ENCODE measurements at regions not wholly inside any gene's neighbourhood (a gene's known extent, or its start where the extent isn't known, plus 50 kb on each side); places are given as distances from the start of the nearest gene placed in this dataset.

- no peak for DNase-seq (ENCODE audit: low read depth in 2 of 2)
These were observed 95.7 kb downstream of the EMX2 start for GRCh38 chr10:117638200-117638599.

GRCh38 chr10:117638664-117639200 lies 96.2 kb downstream of the EMX2 start:
- no peak for DNase-seq (ENCODE audit: low read depth in 2 of 2)

DNA sequence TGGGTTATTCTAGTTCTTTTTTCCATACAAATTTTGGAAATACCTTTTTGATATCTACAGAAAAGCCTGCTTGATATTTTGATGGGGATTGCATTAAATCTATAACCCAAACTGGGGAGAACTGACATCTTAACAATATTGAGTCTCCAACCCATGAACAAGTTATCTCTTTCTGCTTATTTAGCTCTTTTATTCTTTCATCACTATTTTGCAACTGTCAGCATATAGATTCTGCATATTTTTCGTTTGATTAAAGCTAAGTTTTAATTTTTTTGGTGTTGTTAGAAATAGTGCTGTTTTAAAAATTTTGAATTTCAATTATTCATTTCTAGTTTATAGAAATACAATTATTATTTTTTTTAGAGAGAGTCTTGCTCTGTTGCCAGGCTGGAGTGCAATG lies 97.9 kb downstream of the EMX2 start:
- no peak for DNase-seq (ENCODE audit: low read depth in 2 of 2)

DNA sequence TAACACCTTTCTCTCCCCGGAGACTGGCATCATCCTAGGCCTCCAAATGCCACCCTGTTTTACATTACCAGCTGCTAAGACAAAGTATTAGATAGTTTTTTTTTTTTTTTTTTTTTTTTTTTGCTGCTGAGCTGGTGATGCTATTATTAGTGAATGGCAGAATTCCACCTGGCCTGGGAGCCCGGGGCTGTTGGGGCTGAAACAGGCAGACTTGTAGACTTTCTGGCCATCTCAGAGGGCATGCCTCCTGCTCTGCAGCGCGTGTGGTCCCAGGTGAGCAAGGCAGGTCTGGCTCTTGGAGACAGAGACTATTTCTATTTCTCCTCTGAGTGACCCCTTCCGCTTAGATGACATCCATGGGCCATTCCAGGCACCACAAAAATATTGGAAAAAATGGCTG lies 104.2 kb downstream of the EMX2 start:
- no peak for DNase-seq (ENCODE audit: low read depth in 2 of 2)

DNA sequence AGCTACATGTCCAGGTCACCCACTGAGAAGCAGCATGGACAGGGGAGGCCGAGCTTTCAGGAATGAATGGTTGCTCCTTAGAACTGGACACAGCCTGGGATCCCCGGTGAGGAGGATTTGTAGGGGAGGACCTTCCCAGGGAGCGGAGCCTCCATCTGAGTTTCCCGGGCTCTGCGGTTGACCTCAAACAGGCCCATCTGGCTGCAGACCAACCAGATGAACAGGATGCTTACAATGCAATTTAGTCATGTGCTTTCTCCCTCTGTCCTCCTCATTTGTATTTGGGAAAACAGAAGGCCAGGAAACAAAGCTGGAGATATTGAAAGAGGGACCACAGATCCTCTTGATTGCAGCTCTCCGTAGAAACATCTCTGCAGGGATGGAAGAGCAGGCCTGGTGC lies 104.8 kb downstream of the EMX2 start:
- DNase-seq (ENCODE audit: low read depth in 2 of 2), result no peak

DNA sequence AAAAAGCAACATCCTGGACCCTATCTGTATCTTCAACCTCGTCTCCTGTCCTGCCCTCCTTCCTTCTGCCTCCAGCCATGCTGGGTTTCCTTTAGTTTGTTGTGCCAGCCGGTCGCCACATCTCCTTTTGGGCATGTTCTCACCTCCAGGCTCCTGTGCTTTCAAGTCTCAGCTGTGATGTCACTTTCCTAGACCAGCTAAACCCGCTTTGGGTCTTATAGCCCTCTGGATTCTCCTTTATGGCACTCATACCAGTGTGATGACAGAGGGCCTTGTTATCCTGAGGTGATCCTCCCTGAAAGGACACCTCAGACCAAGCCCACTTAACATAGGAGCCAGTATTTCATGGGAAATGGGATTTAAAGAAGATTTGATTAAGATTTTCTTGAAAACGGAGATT lies 108.6 kb downstream of the EMX2 start:
- DNase-seq (ENCODE audit: low read depth in 2 of 2), result no peak

- no peak for DNase-seq (ENCODE audit: low read depth in 2 of 2)
These were observed 110.0 kb downstream of the EMX2 start for GRCh38 chr10:117652228-117653169.

GRCh38 chr10:117653170-117653515 lies 110.6 kb downstream of the EMX2 start:
- DNase-seq (ENCODE audit: low read depth in 2 of 2), result peak in 1 of 2 experiments; percentile 24

- no peak for DNase-seq (ENCODE audit: low read depth in 2 of 2)
These were observed 111.6 kb downstream of the EMX2 start for GRCh38 chr10:117654105-117654504.

DNA sequence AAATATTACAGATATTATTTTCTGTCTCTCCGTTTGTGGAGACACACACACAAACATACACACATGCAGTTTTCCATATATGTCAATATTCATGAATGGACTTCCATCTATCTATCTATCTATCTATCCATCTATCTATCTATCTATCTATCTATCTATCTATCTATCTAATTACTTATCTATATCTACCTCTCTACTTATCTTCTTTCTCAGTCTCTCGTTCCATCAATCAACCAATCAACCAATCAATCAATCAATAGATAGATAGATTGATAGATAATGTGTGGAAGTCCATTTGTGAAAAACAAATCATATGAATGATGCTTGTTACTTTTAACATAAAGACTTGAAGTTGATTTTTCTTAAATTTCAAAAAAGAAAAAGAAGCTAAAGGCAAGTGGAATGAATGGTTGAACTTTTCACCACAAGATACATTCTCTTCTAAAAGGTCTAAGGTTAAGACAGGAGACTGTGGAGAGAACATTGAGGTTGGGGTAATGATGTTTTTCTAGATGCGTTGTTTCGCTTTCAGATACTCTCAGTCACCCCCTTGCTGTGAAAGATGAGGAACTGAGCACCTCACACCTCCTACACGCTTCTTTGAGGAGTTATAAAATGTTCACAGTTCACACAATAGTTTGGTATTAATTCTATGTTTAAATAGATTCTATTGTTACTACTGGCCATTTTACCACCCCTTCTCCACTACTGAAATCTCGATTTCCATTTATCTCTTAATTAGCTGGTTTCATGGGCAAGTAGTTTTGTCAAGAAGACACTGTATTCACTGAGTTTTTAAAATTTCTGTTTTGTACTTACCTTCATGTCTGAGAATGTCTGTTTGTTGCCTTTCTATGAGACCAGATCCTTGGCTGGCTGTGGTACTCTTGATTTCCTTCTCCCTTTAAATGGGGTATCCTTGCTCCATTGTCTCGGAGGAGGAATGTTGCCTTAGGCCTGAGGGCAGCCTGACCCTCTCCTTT lies 114.1 kb downstream of the EMX2 start:
- DNase-seq (ENCODE audit: low read depth in 2 of 2), result no peak

- no peak for DNase-seq (ENCODE audit: low read depth in 2 of 2)
These were observed 118.8 kb downstream of the EMX2 start for GRCh38 chr10:117661316-117661715.

GRCh38 chr10:117662126-117662525 lies 119.6 kb downstream of the EMX2 start:
- DNase-seq (ENCODE audit: low read depth in 2 of 2), result no peak

DNA sequence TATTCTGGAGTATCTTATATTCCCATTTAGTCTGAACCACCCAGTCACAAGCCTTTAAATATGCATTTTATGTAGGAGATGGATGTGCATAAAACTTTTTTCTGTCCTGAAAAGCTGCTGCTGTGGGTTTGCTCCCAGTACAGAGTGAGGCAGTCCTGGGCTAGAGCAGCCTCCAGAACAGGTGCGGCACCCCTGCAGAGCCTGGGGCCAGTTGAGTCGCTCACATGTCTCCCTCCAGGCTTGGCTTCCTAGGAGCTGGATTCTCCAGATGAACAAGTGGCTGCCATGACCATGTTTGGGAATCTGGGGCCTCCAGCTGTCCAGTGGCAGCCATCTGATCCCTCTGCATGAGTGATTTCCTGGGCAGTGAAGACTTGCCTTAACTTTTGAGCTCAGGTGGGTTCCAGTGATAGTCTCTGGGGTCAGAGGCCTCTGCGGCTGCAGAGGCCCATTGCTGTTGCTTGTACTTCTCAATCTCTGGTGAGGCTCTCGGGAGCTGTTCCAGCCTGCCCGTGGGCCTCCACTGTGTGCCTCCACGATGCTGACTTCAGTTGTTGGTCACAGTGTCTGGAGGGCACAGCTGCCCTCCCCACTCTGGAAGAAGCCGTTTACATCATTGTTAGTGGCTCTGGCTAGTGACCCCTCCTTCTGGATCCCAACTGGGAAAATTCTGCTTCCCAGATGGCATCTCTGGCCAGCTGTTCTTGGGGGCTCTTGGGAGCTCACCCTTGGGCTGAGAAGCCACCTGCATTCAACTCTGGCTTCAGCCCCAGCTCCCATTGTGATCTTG lies 120.4 kb downstream of the EMX2 start:
- no peak for DNase-seq (ENCODE audit: low read depth in 2 of 2)

DNA sequence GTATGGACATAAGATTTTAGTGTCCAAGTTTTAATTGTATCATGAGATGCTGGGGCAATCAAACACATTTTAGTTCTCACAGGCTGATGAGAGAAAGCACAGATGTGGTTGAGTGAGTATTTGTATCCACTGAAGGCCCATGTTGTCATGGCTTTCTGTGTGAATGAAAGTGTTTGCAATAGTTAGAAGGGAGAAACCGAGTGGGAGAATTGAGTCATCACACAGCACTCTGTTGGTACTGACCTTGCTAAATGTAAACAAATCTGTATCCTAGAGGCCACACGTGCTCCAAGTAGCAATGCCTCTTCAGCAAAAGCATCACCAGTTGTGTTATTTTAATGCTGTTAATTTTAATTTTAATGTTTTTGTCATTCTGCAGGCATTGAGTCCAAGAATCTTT lies 121.2 kb downstream of the EMX2 start:
- no peak for DNase-seq (ENCODE audit: low read depth in 2 of 2)

GRCh38 chr10:117664288-117664687 lies 121.7 kb downstream of the EMX2 start:
- no peak for DNase-seq (ENCODE audit: low read depth in 2 of 2)

- DNase-seq (ENCODE audit: low read depth in 2 of 2), result no peak
These were observed 123.6 kb downstream of the EMX2 start for GRCh38 chr10:117666166-117666565.

DNA sequence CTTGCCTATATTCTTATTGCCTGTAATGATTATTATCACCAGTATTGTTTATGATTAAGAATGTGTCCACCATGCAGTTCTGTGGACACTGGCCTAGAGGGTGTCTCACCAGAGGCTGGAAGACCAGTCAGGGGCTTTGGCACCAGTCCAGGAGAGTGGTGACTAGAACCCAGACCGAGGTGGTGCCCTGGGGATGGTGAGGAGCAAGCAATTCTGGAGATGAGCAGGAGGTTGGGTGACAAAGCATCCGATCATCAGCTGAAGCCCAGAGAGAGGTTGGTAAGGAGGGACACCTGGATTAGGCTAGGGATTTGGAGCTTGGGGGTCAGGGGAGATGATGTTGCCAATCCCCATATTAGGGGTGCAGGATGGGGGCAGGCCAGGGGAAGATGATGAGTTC lies 124.4 kb downstream of the EMX2 start:
- DNase-seq (ENCODE audit: low read depth in 2 of 2), result no peak

GRCh38 chr10:117667831-117668230 lies 125.3 kb downstream of the EMX2 start:
- DNase-seq (ENCODE audit: low read depth in 2 of 2), result no peak

DNA sequence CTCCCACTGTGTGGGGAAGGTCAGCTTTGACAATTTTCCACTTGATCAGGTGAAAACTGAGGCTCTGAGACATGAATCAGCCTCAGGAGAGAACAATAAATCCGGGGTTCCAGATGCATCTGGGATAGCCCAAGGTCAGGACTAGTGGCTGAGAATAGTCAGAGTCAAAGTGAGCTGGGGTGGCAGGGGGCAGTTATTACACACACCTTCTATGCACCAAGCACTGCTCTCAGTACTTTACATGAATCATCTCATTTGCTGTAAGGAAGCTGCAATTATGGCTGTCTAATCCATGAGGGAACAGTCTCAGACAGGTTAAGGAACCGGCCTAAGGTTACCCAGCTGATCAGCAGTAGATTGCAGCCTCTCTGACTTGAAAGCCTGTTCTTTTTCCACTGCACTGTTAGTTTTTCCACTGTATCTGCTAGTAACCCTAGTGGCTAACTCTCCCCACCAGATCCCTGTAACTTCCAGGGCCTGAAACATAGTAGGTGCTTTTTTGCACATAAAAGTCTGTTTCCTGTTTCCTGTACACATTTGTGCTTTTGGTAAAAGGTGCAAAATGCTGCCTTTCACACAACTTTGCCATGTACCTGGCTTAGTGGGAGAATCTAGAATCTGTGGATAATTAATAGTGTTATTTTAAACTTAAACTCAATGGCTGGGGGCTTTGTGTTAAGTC lies 125.9 kb downstream of the EMX2 start:
- DNase-seq (ENCODE audit: low read depth in 2 of 2), result no peak

GRCh38 chr10:117669122-117669521 lies 126.6 kb downstream of the EMX2 start:
- DNase-seq (ENCODE audit: low read depth in 2 of 2), result no peak
